ENCODE measurements at regions not wholly inside any gene's neighbourhood (a gene's known extent, or its start where the extent isn't known, plus 50 kb on each side); places are given as distances from the start of the nearest gene placed in this dataset.

GRCh38 chr3:16818945-16819344 is 65.8 kb upstream of the PLCL2 start:
- TF ChIP-seq, protein P1, sequence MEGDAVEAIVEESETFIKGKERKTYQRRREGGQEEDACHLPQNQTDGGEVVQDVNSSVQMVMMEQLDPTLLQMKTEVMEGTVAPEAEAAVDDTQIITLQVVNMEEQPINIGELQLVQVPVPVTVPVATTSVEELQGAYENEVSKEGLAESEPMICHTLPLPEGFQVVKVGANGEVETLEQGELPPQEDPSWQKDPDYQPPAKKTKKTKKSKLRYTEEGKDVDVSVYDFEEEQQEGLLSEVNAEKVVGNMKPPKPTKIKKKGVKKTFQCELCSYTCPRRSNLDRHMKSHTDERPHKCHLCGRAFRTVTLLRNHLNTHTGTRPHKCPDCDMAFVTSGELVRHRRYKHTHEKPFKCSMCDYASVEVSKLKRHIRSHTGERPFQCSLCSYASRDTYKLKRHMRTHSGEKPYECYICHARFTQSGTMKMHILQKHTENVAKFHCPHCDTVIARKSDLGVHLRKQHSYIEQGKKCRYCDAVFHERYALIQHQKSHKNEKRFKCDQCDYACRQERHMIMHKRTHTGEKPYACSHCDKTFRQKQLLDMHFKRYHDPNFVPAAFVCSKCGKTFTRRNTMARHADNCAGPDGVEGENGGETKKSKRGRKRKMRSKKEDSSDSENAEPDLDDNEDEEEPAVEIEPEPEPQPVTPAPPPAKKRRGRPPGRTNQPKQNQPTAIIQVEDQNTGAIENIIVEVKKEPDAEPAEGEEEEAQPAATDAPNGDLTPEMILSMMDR (conservative IDR thresholded peaks at IDR 0.05; ENCODE audit: low read depth, low read length): no peak
- DNase-seq (ENCODE audit: low read depth): no peak

GRCh38 chr3:16820485-16820884 is 64.3 kb upstream of the PLCL2 start:
- H3K4me3 ChIP-seq (ENCODE audit: low read depth, low read length): no peak overlapping the region
- DNase-seq (ENCODE audit: low read depth): no peak
- TF ChIP-seq, protein P1 (conservative IDR thresholded peaks at IDR 0.05; ENCODE audit: low read depth, low read length): no peak

More at GRCh38 chr3:16818945-16819344, 65.8 kb upstream of the PLCL2 start:
- H3K4me3 ChIP-seq (ENCODE audit: low read depth, low read length): no peak overlapping the region

- TF ChIP-seq, protein P1 (conservative IDR thresholded peaks at IDR 0.05; ENCODE audit: low read depth, low read length): no peak
- no peak for DNase-seq (ENCODE audit: low read depth)
- H3K4me3 ChIP-seq (ENCODE audit: low read depth, low read length): no peak overlapping the region
These were observed 63.7 kb upstream of the PLCL2 start for GRCh38 chr3:16821053-16821452.

- TF ChIP-seq, protein P1 (conservative IDR thresholded peaks at IDR 0.05; ENCODE audit: low read depth, low read length): no peak
- DNase-seq (ENCODE audit: low read depth): no peak
These were observed 60.6 kb upstream of the PLCL2 start for GRCh38 chr3:16824081-16824696.

GRCh38 chr3:16825617-16826204 is 59.0 kb upstream of the PLCL2 start:
- DNase-seq (ENCODE audit: low read depth): no peak
- TF ChIP-seq, protein P1 (conservative IDR thresholded peaks at IDR 0.05; ENCODE audit: low read depth, low read length): no peak
- H3K4me3 ChIP-seq (ENCODE audit: low read depth, low read length): no peak overlapping the region

More at GRCh38 chr3:16824081-16824696, 60.6 kb upstream of the PLCL2 start:
- no peak overlapping the region for H3K4me3 ChIP-seq (ENCODE audit: low read depth, low read length)

DNA sequence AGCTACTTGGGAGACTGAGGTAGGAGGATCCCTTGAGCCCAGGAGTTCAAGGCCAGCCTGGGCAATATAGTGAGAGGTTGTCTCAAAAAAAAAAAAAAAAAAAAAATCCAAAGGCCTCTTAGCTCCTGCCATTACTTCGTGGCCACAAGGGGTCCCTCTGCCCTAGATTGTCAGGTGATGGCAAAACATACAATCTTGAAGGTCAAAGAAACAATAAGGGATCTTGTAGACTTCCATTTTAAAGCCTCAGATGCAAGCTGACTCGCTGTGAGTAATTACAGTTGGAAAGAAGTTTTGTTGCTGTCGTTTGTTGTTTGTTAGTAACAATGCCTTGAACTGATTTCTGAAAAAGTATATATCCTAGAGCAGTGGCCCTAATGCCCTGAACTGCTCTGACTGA is 55.9 kb upstream of the PLCL2 start:
- H3K4me3 ChIP-seq (ENCODE audit: low read depth, low read length): no peak overlapping the region
- peak; percentile 32 for DNase-seq (ENCODE audit: low read depth)
- TF ChIP-seq, protein P1 (conservative IDR thresholded peaks at IDR 0.05; ENCODE audit: low read depth, low read length): peak; percentile 73

GRCh38 chr3:16831846-16832245 is 52.9 kb upstream of the PLCL2 start:
- no peak overlapping the region for H3K4me3 ChIP-seq (ENCODE audit: low read depth, low read length)
- no peak for DNase-seq (ENCODE audit: low read depth)
- TF ChIP-seq, protein P1 (conservative IDR thresholded peaks at IDR 0.05; ENCODE audit: low read depth, low read length): no peak
